SH-SY5Y (cell line): ENCODE measurements at regions not wholly inside any gene's neighbourhood (a gene's known extent, or its start where the extent isn't known, plus 50 kb on each side); places are given as distances from the start of the nearest gene placed in this dataset.

Experiments used
- GATA2 ChIP-seq: IDR thresholded peaks from 2 replicates; pipeline ENCODE4 v1.6.1; 2011; ENCODE audit warnings: mild to moderate bottlenecking, low read depth, low read length
- GATA3 ChIP-seq: IDR thresholded peaks from 2 replicates; pipeline ENCODE4 v1.6.1; 2011; ENCODE audit warnings: low read depth, mild to moderate bottlenecking, low read length, moderate library complexity

GRCh38 chr4:3346146-3346545 is 53.3 kb downstream of the RGS12 start:
- TF ChIP-seq GATA2 (no peak), GATA3 (no peak)
